Memory B cell (primary cell): ENCODE measurements at regions not wholly inside any gene's neighbourhood (a gene's known extent, or its start where the extent isn't known, plus 50 kb on each side); places are given as distances from the start of the nearest gene placed in this dataset.

Experiments
- ATAC-seq: fragments of 150-1000 bp; cut with Tn5 transposase; 2 replicates; pipeline ENCODE4 v1.10.0; 2021; ENCODE audit warnings: low read depth, mild to moderate bottlenecking, moderate library complexity
- DNase-seq, 2 donors: peaks; one replicate each; pipeline ENCODE4 v3.0.0; 2022; ENCODE audit warnings: low spot score in 2 of 2
- H3K27ac Mint-ChIP-seq: one replicate; pipeline ENCODE4 v1.8.0; 2022; ENCODE audit warnings: mild to moderate bottlenecking, moderate library complexity, mixed read lengths
- H3K27me3 Mint-ChIP-seq: one replicate; pipeline ENCODE4 v1.8.0; 2022; ENCODE audit warnings: mixed read lengths
- H3K36me3 Mint-ChIP-seq: one replicate; pipeline ENCODE4 v1.8.0; 2022; ENCODE audit warnings: mild to moderate bottlenecking, mixed read lengths
- H3K4me1 Mint-ChIP-seq: one replicate; pipeline ENCODE4 v1.8.0; 2022; ENCODE audit warnings: mixed read lengths
- H3K4me3 Mint-ChIP-seq: one replicate; pipeline ENCODE4 v1.8.0; 2022; ENCODE audit warnings: mild to moderate bottlenecking, moderate library complexity, mixed read lengths
- H3K9me3 Mint-ChIP-seq: one replicate; pipeline ENCODE4 v1.8.0; 2022; ENCODE audit warnings: mixed read lengths

- ATAC-seq (no peak), DNase-seq (no peak)
- Mint-ChIP-seq H3K27me3 (peaks cover 13% of the 10 kb centered on the region), H3K4me3 (no peak overlapping the region), H3K4me1 (no peaks in the 10 kb centered on the region), H3K36me3 (no peaks in the 10 kb centered on the region), H3K9me3 (peaks cover 8% of the 10 kb centered on the region), H3K27ac (no peak overlapping the region)
These were observed 179.0 kb upstream of the PRNP start for GRCh38 chr20:4507288-4507719.

DNA sequence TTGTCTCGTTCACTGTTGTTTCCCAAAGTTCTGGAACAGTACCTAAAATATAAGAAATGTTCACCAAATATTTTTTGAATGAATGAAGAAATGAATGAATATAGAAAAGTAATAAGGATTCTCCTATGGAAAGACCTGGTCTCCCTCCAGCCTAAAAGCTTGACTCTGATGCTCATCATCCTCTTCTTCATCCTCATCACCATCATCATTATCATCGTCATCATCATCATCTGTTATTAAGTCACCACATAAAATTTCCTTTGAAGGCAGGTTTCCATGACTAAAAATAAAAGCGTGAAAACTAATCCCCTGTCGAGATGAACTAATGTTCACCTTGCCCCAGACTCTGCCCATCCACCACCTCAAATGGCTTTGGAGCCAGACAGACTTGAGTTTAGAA lies 181.4 kb upstream of the PRNP start:
- no peaks in the 10 kb centered on the region for H3K4me1 Mint-ChIP-seq
- H3K27me3 Mint-ChIP-seq: peaks cover 18% of the 10 kb centered on the region
- H3K36me3 Mint-ChIP-seq: no peaks in the 10 kb centered on the region
- no peak overlapping the region for H3K27ac Mint-ChIP-seq
- DNase-seq (no peak), ATAC-seq (no peak)
- H3K9me3 Mint-ChIP-seq: peaks cover 4% of the 10 kb centered on the region
- H3K4me3 Mint-ChIP-seq: no peak overlapping the region

- no peaks in the 10 kb centered on the region for H3K36me3 Mint-ChIP-seq
- no peak overlapping the region for H3K27ac Mint-ChIP-seq
- no peak for DNase-seq
- no peaks in the 10 kb centered on the region for H3K4me1 Mint-ChIP-seq
- ATAC-seq: no peak
- H3K27me3 Mint-ChIP-seq: peaks cover 21% of the 10 kb centered on the region
- H3K9me3 Mint-ChIP-seq: peaks cover 1% of the 10 kb centered on the region
- H3K4me3 Mint-ChIP-seq: no peak overlapping the region
These were observed 183.5 kb upstream of the PRNP start for GRCh38 chr20:4502756-4503155.

- Mint-ChIP-seq H3K4me3 (no peak overlapping the region), H3K27ac (no peak overlapping the region), H3K9me3 (peaks cover 2% of the 10 kb centered on the region), H3K4me1 (no peaks in the 10 kb centered on the region), H3K36me3 (no peaks in the 10 kb centered on the region), H3K27me3 (peaks cover 3% of the 10 kb centered on the region)
- ATAC-seq: no peak
- DNase-seq: no peak
These were observed 192.9 kb upstream of the PRNP start for GRCh38 chr20:4493386-4493785.

DNA sequence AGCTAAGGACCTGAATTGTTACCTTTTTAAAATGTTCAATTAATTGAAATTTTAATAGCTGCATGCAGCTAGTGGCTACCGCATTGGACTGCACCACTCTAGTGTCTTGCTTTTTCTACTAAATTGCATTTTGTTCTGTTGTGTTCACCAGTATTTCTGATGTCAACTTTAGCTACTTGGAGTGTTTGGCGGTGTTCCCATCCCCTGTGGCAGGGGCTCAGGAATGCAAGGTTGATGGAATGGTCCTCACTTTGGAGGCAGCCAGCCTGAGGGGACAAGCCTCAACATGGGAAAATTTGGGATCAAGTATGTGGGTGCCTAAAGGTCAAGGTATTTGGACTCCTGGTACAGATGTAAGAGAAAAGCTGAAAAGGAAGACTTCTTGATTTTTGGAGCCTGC lies 194.6 kb upstream of the PRNP start:
- Mint-ChIP-seq H3K4me1 (no peaks in the 10 kb centered on the region), H3K27me3 (peaks cover 6% of the 10 kb centered on the region), H3K27ac (no peak overlapping the region), H3K36me3 (no peaks in the 10 kb centered on the region), H3K4me3 (no peak overlapping the region), H3K9me3 (peaks cover 2% of the 10 kb centered on the region)
- ATAC-seq (no peak), DNase-seq (no peak)

DNA sequence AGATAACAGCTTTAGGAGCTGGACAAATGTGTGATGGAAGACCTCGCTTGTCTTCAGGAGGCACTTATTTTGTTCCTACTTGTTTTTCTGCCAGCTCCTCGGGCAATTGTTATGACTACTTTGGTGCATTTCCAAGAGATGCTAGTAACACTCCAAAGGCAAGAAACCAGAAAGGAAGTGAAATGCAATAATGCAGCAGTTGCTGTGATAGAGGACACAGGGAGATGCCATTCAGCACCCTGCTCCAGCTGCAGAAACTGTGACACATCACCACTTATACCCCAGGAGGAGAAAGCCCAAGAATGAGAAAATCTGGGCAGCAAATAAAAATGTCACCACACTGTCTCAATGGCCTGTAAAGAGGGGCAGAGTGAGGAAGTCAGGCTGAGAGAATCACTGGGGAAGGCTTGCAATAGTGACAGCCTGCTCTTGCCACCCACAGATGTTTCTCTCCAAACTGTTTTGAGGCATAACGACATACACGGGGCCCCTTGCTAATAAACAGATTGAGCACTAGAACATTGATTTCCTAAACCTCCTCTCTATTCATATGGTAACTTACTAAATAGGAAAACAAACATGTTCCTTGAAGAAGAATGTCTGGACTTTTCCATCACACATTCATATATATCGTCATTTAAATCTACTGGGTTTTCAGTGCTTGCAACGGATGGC lies 195.5 kb upstream of the PRNP start:
- H3K4me1 Mint-ChIP-seq: no peaks in the 10 kb centered on the region

DNA sequence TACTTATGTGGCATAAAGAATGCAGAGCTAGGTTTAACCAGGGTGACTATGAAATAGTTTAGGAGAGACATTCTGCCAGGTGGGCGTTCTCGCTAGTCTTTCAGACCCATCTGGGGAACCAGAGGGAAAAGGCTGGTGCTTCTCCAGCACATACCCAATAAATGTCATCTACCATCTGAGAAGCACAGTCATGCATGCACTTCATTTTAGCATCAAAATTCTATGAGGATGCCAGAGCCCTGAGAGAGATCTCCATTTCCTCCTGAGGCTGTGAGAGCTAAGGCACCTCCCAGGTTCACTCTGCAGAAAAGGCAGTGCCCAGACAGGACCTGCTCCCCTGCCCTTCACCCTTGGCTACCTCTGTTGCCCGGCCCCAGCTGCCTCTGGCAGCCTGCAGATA lies 196.2 kb upstream of the PRNP start:
- H3K4me1 Mint-ChIP-seq: no peaks in the 10 kb centered on the region
- no peaks in the 10 kb centered on the region for H3K9me3 Mint-ChIP-seq
- H3K36me3 Mint-ChIP-seq: no peaks in the 10 kb centered on the region
- H3K4me3 Mint-ChIP-seq: no peak overlapping the region
- no peak overlapping the region for H3K27ac Mint-ChIP-seq
- H3K27me3 Mint-ChIP-seq: peaks cover 6% of the 10 kb centered on the region
- ATAC-seq: no peak
- no peak for DNase-seq

More for the DNA sequence above, 195.5 kb upstream of the PRNP start:
- H3K36me3 Mint-ChIP-seq: no peaks in the 10 kb centered on the region
- peaks cover 6% of the 10 kb centered on the region for H3K27me3 Mint-ChIP-seq
- ATAC-seq (no peak), DNase-seq (no peak)
- no peak overlapping the region for H3K27ac Mint-ChIP-seq
- no peaks in the 10 kb centered on the region for H3K9me3 Mint-ChIP-seq
- no peak overlapping the region for H3K4me3 Mint-ChIP-seq

DNA sequence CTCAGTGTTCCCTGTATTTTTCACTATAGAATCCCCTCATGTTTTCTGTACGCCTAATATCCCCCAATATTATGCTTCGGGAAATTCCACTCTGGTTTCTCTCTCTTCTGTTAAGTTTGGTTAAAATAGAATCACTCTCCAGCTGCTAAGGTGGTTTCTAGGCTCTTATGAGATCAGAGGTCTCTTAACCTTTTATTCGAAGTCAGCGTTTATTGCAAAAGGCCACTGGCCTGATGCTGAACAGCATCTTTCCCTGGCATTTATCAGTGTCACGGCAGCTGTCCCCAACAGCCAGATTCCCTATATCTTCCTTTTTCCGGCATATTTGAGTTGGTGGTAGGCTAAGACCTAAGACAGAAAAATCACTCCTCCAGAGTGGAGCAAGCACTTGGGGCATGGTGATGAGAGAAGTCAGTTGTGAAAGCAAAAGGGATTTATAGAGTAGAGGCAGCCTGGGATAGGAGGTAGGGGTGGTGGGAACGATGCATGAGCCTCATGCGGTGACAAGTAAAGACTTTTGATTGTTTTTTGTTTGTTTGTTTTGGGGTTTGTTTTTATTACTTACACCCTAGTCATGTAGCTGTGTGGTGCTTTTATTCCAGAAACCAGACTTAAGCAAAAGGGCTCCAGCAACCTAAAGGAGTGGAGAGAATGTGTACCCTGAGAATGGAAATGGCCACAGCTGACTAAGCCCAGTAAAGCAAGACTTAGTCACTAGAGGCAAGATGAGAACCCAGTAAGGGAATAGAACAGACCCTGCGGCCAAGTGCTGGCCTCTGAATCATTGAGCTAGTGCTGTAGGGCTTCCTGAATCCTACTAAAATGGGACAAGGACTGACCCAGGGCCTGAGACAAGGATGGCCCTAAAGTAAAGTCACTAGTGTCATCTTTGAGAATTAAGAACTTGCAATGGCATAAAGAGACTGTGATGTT lies 197.6 kb upstream of the PRNP start:
- Mint-ChIP-seq H3K27me3 (peaks cover 6% of the 10 kb centered on the region), H3K4me1 (no peaks in the 10 kb centered on the region), H3K9me3 (no peaks in the 10 kb centered on the region), H3K36me3 (no peaks in the 10 kb centered on the region), H3K4me3 (no peak overlapping the region), H3K27ac (no peak overlapping the region)
- ATAC-seq (no peak), DNase-seq (no peak)

DNA sequence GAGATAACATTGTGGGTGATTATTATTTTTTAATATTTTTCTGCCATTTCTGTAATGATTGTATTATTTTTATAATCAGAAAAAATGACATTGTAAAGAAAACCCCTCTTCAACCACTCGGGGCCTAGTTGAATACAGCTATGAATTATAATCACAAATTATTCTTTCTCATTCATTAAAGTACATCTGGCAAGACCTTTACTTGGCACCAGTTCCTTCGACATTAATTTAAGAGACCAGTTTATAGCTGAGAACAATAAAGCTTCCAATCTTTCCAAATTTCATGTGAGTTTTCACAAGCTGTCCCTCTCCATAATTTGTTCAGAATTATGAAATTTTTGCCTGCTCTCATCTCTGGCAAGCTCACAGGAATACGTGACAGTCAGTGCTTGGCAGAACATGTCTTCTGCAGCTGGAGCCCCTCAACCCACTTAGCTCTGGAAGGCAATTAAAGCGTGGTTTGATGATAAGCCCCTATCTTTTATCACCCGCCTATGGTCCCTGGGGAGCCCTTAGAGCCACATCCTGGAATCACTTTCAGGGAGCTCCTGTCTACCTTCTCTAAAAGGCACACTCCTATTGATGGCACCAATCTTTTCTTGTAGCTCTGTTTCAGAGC lies 201.8 kb upstream of the PRNP start:
- H3K36me3 Mint-ChIP-seq: no peaks in the 10 kb centered on the region
- peaks cover 2% of the 10 kb centered on the region for H3K9me3 Mint-ChIP-seq
- no peaks in the 10 kb centered on the region for H3K4me1 Mint-ChIP-seq
- H3K27me3 Mint-ChIP-seq: peaks cover 19% of the 10 kb centered on the region
- no peak overlapping the region for H3K27ac Mint-ChIP-seq
- no peak overlapping the region for H3K4me3 Mint-ChIP-seq
- no peak for ATAC-seq
- no peak for DNase-seq

DNA sequence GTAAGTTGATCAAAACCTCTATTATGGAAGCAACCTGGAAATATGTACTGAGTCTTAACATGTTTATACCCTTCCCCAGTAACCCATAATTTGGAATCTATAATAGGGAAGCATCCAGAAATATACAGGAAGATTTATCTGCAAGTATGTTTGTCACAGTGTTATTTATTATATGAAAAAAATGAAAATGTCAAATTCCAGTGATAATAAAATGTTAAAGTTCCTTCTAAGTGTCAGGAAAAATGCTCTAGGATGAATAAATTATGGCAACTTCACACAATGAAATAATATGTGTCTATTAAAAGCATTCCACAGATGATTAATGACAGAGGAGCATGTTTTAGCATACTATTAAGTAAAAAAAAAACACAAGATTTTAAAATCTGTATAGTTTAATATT lies 202.3 kb upstream of the PRNP start:
- Mint-ChIP-seq H3K9me3 (peaks cover 2% of the 10 kb centered on the region), H3K27ac (no peak overlapping the region), H3K4me3 (no peak overlapping the region), H3K36me3 (no peaks in the 10 kb centered on the region), H3K4me1 (no peaks in the 10 kb centered on the region), H3K27me3 (peaks cover 19% of the 10 kb centered on the region)
- ATAC-seq (no peak), DNase-seq (no peak)

- Mint-ChIP-seq H3K4me1 (no peaks in the 10 kb centered on the region), H3K4me3 (no peak overlapping the region), H3K27me3 (peaks cover 18% of the 10 kb centered on the region), H3K27ac (no peak overlapping the region), H3K36me3 (no peaks in the 10 kb centered on the region), H3K9me3 (peaks cover 2% of the 10 kb centered on the region)
- DNase-seq (no peak), ATAC-seq (no peak)
These were observed 202.8 kb upstream of the PRNP start for GRCh38 chr20:4483486-4483885.

DNA sequence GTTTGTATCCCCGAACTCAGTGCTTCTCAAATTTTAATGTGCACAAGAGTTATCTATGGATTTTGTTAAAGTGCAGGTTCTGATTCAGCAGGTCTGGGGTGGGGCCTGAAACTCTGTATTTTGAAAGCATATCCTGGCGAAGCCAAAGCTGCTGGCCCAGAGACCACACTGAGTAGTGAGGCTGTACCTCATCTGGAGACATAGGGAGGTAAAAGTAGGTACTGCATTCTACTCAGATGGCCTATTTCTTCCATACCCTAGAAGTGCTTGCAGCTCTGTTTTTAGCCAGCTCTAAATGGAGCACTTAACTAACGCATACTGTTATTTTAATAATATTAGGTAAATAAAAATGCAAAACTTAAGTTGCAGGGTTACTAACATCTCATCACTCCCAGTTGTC lies 206.2 kb upstream of the PRNP start:
- Mint-ChIP-seq H3K36me3 (no peaks in the 10 kb centered on the region), H3K9me3 (peaks cover 2% of the 10 kb centered on the region), H3K4me3 (no peak overlapping the region), H3K27ac (no peak overlapping the region), H3K27me3 (peaks cover 13% of the 10 kb centered on the region), H3K4me1 (no peaks in the 10 kb centered on the region)
- ATAC-seq (no peak), DNase-seq (no peak)

- Mint-ChIP-seq H3K36me3 (no peaks in the 10 kb centered on the region), H3K4me3 (no peak overlapping the region), H3K27ac (no peak overlapping the region), H3K4me1 (no peaks in the 10 kb centered on the region), H3K9me3 (no peaks in the 10 kb centered on the region), H3K27me3 (peaks cover 8% of the 10 kb centered on the region)
- ATAC-seq: no peak
- no peak for DNase-seq
These were observed 209.3 kb upstream of the PRNP start for GRCh38 chr20:4476903-4477500.

GRCh38 chr20:4472906-4473305 lies 213.3 kb upstream of the PRNP start:
- Mint-ChIP-seq H3K27me3 (peaks cover 2% of the 10 kb centered on the region), H3K36me3 (no peaks in the 10 kb centered on the region), H3K9me3 (no peaks in the 10 kb centered on the region), H3K4me1 (no peaks in the 10 kb centered on the region), H3K27ac (no peak overlapping the region), H3K4me3 (no peak overlapping the region)
- ATAC-seq: no peak
- DNase-seq: no peak
